Retinal pigment epithelial cell (primary cell): ENCODE measurements at regions not wholly inside any gene's neighbourhood (a gene's known extent, or its start where the extent isn't known, plus 50 kb on each side); places are given as distances from the start of the nearest gene placed in this dataset.

ENCODE experiments used
- DNase-seq: peaks from one replicate; pipeline ENCODE4 v3.0.0-alpha.2; 2010; ENCODE audit warnings: low read depth
- H3K4me3 ChIP-seq: 2 replicates; pipeline ENCODE4 v1.5.1; 2011; ENCODE audit warnings: mild to moderate bottlenecking, low read length, control low read depth, moderate library complexity
- CTCF ChIP-seq: conservative IDR thresholded peaks from 2 replicates; pipeline ENCODE4 v1.5.1; 2011; ENCODE audit warnings: low read depth, low read length, control low read depth, inconsistent platforms

- no peak for DNase-seq
- no peak for TF ChIP-seq CTCF
- no peak overlapping the region for H3K4me3 ChIP-seq
These were observed 189.2 kb downstream of the MEX3B start for GRCh38 chr15:81856634-81857026.

- no peak overlapping the region for H3K4me3 ChIP-seq
- DNase-seq, result no peak
- no peak for TF ChIP-seq CTCF
These were observed 189.7 kb downstream of the MEX3B start for GRCh38 chr15:81856001-81856633.

- TF ChIP-seq CTCF, result no peak
- no peak for DNase-seq
- H3K4me3 ChIP-seq, result no peak overlapping the region
These were observed 192.6 kb downstream of the MEX3B start for GRCh38 chr15:81853150-81853748.

- H3K4me3 ChIP-seq, result no peak overlapping the region
- no peak for TF ChIP-seq CTCF
- DNase-seq, result no peak
These were observed 193.2 kb downstream of the MEX3B start for GRCh38 chr15:81852411-81853149.

GRCh38 chr15:81851757-81852156 is 194.1 kb downstream of the MEX3B start:
- no peak for TF ChIP-seq CTCF
- no peak for DNase-seq
- no peak overlapping the region for H3K4me3 ChIP-seq

- no peak for DNase-seq
- H3K4me3 ChIP-seq, result no peak overlapping the region
- TF ChIP-seq CTCF, result no peak
These were observed 194.5 kb downstream of the MEX3B start for GRCh38 chr15:81851325-81851724.
